NT2/D1 (cell line): ENCODE measurements at regions not wholly inside any gene's neighbourhood (a gene's known extent, or its start where the extent isn't known, plus 50 kb on each side); places are given as distances from the start of the nearest gene placed in this dataset.

Experiments used
- DNase-seq: peaks from one replicate; pipeline ENCODE4 v3.0.0-alpha.2; 2011; ENCODE audit warnings: low read depth, low spot score
- H3K27me3 ChIP-seq: 2 replicates; pipeline ENCODE4 v1.6.0; 2011; ENCODE audit warnings: mild to moderate bottlenecking; ENCODE audit not compliant: insufficient read length, insufficient read depth
- H3K36me3 ChIP-seq: 2 replicates; pipeline ENCODE4 v1.6.1; 2011; ENCODE audit warnings: mild to moderate bottlenecking, low read length, mixed read lengths; ENCODE audit not compliant: insufficient read depth, insufficient read length
- H3K4me1 ChIP-seq: 2 replicates; pipeline ENCODE4 v1.5.1; 2011; ENCODE audit not compliant: insufficient read depth, insufficient read length
- H3K4me3 ChIP-seq: 2 replicates; pipeline ENCODE4 v1.5.1; 2011; ENCODE audit warnings: low read depth; ENCODE audit not compliant: insufficient read length
- H3K9ac ChIP-seq: 2 replicates; pipeline ENCODE4 v1.6.0; 2011; ENCODE audit warnings: low read depth; ENCODE audit not compliant: insufficient read length
- H3K9me3 ChIP-seq: 2 replicates; pipeline ENCODE4 v1.5.1; 2011; ENCODE audit warnings: mild to moderate bottlenecking, low read length; ENCODE audit not compliant: insufficient read depth
- SUZ12 ChIP-seq: IDR thresholded peaks from 2 replicates; pipeline ENCODE4 v1.6.1; 2011; ENCODE audit not compliant: insufficient read length, insufficient read depth; ENCODE audit errors: extremely low read depth
- YY1 ChIP-seq: IDR thresholded peaks from 2 replicates; pipeline ENCODE4 v1.6.1; 2011; ENCODE audit not compliant: insufficient read length, insufficient read depth
- ZNF274 ChIP-seq: IDR thresholded peaks from 2 replicates; pipeline ENCODE4 v1.6.1; 2011; ENCODE audit warnings: mild to moderate bottlenecking, low read depth, low read length

DNA sequence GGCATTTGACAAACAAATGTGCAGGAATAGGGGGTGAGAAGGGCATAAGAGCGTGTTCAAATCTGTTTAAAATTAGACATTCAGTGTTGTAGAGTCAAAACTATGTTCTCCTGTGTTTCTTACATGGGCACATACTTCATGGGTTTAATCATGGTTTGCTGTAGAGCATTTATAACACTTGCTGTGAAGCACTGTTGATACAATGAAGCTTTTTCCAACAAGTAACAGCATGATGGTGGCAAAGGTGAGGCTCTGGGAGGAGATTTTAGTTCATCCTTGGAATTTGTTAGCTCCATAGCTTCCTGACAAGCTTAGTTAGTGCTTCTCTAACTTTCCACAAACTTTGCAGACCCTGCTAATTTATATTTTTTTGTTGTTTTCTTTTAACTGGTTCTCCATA lies 900.7 kb downstream of the TFAP2A start:
- no peaks in the 10 kb centered on the region for H3K27me3 ChIP-seq
- H3K4me3 ChIP-seq: no peak overlapping the region
- no peak for TF ChIP-seq ZNF274
- TF ChIP-seq SUZ12: no peak
- no peak for TF ChIP-seq YY1
- no peaks in the 10 kb centered on the region for H3K9me3 ChIP-seq
- no peaks in the 10 kb centered on the region for H3K4me1 ChIP-seq
- H3K36me3 ChIP-seq: no peaks in the 10 kb centered on the region
- H3K9ac ChIP-seq: no peak overlapping the region
- no peak for DNase-seq

DNA sequence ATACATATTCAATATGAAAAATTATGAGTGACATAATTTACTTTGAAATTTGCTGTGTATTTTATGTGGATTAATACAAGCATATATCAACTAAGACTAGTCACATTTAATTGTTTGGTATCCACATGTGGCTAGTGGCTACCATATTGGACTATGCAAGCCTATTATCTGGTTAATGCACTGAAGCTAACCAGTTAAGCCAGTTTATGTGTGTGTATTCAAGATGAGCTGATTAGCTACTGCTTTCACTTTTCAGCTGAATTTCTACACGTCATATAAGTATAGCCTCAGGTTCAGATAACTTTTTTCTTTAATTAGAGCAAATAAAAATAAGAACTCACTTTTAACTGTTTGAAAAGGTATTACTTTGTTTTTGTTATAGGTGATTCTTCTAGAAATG lies 903.7 kb downstream of the TFAP2A start:
- Histone ChIP-seq H3K27me3 (no peaks in the 10 kb centered on the region), H3K9ac (no peak overlapping the region), H3K9me3 (no peaks in the 10 kb centered on the region), H3K36me3 (no peaks in the 10 kb centered on the region), H3K4me1 (no peaks in the 10 kb centered on the region), H3K4me3 (no peak overlapping the region)
- TF ChIP-seq ZNF274: no peak
- TF ChIP-seq YY1: no peak
- no peak for TF ChIP-seq SUZ12
- no peak for DNase-seq

DNA sequence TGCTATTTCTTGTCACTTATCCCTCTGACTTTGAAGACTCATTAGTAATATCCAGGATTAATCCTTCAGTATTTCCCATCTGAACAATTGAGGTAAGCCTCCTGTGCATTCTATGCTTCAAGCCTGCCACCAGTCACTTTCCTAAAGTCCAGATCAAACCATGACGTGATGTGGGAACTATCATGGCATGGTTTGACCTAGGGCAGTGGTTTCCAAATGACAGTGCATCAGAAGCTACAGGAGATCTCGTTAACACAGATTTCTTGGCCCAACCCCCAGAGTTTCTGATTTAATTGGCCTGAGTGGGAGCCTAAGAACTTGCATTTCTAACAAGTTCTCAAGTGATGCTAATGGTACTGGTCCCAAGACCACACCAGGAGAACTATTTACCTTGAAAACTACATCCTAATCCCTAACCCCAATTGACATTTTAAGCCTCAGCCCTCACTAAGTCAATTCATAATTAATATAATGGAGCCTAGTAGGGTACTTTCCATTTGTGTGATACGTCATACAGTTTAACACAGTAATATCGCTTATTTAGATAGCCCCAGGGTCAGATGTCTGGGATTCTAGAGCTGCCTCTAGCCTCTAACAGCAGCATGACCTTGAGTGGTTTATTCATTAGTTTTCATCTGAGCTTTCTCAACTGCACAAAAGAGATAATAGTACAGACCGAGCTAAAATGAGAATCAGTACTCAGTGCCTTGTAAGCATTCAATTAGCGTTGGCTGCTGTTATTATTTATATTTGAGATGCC lies 907.6 kb downstream of the TFAP2A start:
- TF ChIP-seq SUZ12 (no peak), ZNF274 (no peak), YY1 (no peak)
- no peaks in the 10 kb centered on the region for H3K27me3 ChIP-seq
- no peaks in the 10 kb centered on the region for H3K36me3 ChIP-seq
- H3K9me3 ChIP-seq: no peaks in the 10 kb centered on the region
- no peak for DNase-seq
- no peak overlapping the region for H3K9ac ChIP-seq
- H3K4me1 ChIP-seq: no peaks in the 10 kb centered on the region
- H3K4me3 ChIP-seq: no peak overlapping the region

DNA sequence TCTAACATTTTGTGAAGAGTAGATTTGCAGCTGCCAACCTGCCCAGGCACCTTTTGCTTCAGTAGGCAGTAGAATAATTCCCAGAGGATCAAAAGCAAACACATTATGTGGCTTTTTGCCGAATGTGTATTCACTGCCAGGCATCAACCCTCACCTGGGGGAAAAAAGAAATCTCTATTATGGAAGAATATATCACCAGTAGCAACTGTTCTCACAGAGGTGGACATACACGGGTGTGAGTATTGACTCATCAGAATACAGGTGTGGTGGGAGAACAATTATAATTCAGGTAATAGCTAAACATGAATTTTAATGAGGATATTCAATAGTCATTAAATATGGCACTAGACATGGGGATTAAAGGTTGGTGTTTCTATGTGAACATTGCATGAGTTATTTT lies 910.7 kb downstream of the TFAP2A start:
- no peak for DNase-seq

DNA sequence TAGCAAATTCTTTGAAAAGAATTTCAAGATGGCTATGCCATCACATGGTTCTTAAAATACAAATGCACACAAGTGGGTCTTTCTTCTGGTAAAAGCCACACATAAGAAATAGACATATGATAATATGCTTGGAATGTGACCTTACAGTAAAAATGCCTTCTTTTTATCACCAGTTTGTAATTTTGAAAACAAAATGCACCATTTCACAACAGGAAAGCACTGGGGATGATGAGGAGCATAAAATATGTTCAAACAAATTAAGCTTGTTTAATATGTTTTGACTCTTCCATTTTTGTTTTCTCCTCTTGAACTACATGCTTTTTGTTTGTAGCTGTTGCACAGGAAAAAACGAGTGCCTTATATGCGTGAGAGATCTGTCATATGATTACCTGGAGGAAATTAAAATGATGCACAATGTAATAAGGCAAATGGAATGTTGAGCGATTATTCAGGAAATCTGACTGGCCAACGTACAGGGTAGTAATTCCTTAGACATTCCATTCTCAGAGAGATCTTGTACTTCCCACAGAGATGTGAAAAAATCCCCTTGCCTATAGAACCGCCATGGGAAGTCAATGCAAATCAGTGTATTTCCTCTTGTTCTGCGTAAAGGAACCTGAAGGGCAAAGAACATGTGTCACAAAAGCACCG lies 911.6 kb downstream of the TFAP2A start:
- H3K27me3 ChIP-seq: no peaks in the 10 kb centered on the region
- DNase-seq: no peak
- no peaks in the 10 kb centered on the region for H3K9me3 ChIP-seq
- H3K4me1 ChIP-seq: no peaks in the 10 kb centered on the region
- no peak overlapping the region for H3K9ac ChIP-seq
- H3K4me3 ChIP-seq: no peak overlapping the region
- H3K36me3 ChIP-seq: no peaks in the 10 kb centered on the region
- no peak for TF ChIP-seq ZNF274
- TF ChIP-seq YY1: no peak
- TF ChIP-seq SUZ12: no peak

More for the DNA sequence above, 910.7 kb downstream of the TFAP2A start:
- no peaks in the 10 kb centered on the region for H3K9me3 ChIP-seq
- no peaks in the 10 kb centered on the region for H3K36me3 ChIP-seq
- H3K4me1 ChIP-seq: no peaks in the 10 kb centered on the region
- no peak for TF ChIP-seq YY1
- TF ChIP-seq SUZ12: no peak
- no peak for TF ChIP-seq ZNF274
- no peaks in the 10 kb centered on the region for H3K27me3 ChIP-seq
- H3K9ac ChIP-seq: no peak overlapping the region
- no peak overlapping the region for H3K4me3 ChIP-seq

DNA sequence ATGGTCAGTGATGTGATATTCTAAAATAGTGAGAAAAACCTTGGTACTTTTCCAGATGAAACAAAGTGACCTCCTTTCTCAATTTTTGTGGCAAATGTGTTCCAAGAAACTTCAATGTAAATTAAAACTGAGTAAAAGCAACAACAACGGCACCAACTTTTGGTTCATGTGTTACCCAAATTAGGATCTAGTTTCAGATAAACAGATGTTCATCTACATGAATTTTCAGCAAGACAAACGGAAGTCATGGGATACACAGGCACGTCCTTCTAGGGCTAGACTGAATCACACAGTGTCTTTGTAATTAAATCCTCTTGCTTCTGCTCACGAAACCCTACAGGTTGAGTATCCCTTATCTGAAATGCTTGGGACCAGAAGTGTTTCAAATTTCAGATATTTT lies 915.2 kb downstream of the TFAP2A start:
- no peak for TF ChIP-seq SUZ12
- TF ChIP-seq ZNF274: no peak
- no peak for TF ChIP-seq YY1
- H3K36me3 ChIP-seq: no peaks in the 10 kb centered on the region

DNA sequence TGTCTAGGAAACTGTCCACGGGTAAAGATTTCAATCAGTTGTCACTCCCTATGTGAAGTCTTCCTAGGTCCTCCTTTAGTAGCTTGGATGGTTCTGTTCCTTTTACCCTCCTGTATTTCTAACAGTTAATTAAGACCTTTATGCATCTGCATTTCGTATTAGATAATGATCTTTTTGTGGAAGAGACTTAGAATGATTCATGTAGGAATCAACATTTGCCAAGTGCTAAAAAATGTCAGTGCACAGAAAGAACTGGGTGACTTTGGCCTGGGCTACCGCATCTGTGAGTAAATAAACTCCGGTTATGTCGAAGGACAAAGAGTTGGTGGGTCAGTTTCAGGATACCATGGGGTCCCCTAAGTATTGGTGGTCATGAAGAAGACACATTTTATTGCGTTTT lies 918.0 kb downstream of the TFAP2A start:
- no peak for TF ChIP-seq ZNF274
- no peak for TF ChIP-seq YY1
- TF ChIP-seq SUZ12: no peak
- Histone ChIP-seq H3K27me3 (no peaks in the 10 kb centered on the region), H3K9ac (no peak overlapping the region), H3K36me3 (no peaks in the 10 kb centered on the region), H3K4me1 (no peaks in the 10 kb centered on the region), H3K4me3 (no peak overlapping the region), H3K9me3 (no peaks in the 10 kb centered on the region)
- no peak for DNase-seq

More for the DNA sequence above, 915.2 kb downstream of the TFAP2A start:
- H3K9ac ChIP-seq: no peak overlapping the region
- no peaks in the 10 kb centered on the region for H3K9me3 ChIP-seq
- no peaks in the 10 kb centered on the region for H3K27me3 ChIP-seq
- H3K4me1 ChIP-seq: no peaks in the 10 kb centered on the region
- DNase-seq: no peak
- H3K4me3 ChIP-seq: no peak overlapping the region
